ENCODE measurements at regions not wholly inside any gene's neighbourhood (a gene's known extent, or its start where the extent isn't known, plus 50 kb on each side); places are given as distances from the start of the nearest gene placed in this dataset.

- H3K9me3 ChIP-seq (ENCODE audit: low read length): no peaks in the 10 kb centered on the region
- H3K79me2 ChIP-seq (replicated peaks; ENCODE audit: insufficient read depth, low read length): no peaks in the 10 kb centered on the region
- no peak overlapping the region for H3K9ac ChIP-seq (ENCODE audit: low read length)
- no peaks in the 10 kb centered on the region for H4K20me1 ChIP-seq (ENCODE audit: insufficient read depth)
- H3K4me3 ChIP-seq (ENCODE audit: low read length): no peak overlapping the region
- no peaks in the 10 kb centered on the region for H3F3A ChIP-seq (ENCODE audit: insufficient read depth, low read length, poor library complexity, severe bottlenecking)
- no peaks in the 10 kb centered on the region for H3K36me3 ChIP-seq (ENCODE audit: insufficient read depth, low read length)
- no peaks in the 10 kb centered on the region for H3K27me3 ChIP-seq (ENCODE audit: insufficient read depth, low read depth, low read length)
- TF ChIP-seq, protein P1, sequence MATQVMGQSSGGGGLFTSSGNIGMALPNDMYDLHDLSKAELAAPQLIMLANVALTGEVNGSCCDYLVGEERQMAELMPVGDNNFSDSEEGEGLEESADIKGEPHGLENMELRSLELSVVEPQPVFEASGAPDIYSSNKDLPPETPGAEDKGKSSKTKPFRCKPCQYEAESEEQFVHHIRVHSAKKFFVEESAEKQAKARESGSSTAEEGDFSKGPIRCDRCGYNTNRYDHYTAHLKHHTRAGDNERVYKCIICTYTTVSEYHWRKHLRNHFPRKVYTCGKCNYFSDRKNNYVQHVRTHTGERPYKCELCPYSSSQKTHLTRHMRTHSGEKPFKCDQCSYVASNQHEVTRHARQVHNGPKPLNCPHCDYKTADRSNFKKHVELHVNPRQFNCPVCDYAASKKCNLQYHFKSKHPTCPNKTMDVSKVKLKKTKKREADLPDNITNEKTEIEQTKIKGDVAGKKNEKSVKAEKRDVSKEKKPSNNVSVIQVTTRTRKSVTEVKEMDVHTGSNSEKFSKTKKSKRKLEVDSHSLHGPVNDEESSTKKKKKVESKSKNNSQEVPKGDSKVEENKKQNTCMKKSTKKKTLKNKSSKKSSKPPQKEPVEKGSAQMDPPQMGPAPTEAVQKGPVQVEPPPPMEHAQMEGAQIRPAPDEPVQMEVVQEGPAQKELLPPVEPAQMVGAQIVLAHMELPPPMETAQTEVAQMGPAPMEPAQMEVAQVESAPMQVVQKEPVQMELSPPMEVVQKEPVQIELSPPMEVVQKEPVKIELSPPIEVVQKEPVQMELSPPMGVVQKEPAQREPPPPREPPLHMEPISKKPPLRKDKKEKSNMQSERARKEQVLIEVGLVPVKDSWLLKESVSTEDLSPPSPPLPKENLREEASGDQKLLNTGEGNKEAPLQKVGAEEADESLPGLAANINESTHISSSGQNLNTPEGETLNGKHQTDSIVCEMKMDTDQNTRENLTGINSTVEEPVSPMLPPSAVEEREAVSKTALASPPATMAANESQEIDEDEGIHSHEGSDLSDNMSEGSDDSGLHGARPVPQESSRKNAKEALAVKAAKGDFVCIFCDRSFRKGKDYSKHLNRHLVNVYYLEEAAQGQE (IDR thresholded peaks at IDR 0.05; ENCODE audit: borderline replicate concordance): no peak
- no peak for TF ChIP-seq EP300 (conservative IDR thresholded peaks at IDR 0.05; ENCODE audit: poor library complexity, severe bottlenecking)
- TF ChIP-seq, protein P2, sequence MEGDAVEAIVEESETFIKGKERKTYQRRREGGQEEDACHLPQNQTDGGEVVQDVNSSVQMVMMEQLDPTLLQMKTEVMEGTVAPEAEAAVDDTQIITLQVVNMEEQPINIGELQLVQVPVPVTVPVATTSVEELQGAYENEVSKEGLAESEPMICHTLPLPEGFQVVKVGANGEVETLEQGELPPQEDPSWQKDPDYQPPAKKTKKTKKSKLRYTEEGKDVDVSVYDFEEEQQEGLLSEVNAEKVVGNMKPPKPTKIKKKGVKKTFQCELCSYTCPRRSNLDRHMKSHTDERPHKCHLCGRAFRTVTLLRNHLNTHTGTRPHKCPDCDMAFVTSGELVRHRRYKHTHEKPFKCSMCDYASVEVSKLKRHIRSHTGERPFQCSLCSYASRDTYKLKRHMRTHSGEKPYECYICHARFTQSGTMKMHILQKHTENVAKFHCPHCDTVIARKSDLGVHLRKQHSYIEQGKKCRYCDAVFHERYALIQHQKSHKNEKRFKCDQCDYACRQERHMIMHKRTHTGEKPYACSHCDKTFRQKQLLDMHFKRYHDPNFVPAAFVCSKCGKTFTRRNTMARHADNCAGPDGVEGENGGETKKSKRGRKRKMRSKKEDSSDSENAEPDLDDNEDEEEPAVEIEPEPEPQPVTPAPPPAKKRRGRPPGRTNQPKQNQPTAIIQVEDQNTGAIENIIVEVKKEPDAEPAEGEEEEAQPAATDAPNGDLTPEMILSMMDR (IDR thresholded peaks at IDR 0.05; ENCODE audit: poor library complexity, severe bottlenecking): no peak
- TF ChIP-seq MXI1 (conservative IDR thresholded peaks at IDR 0.05; ENCODE audit: poor library complexity, severe bottlenecking): no peak
- TF ChIP-seq TAF1 (IDR thresholded peaks at IDR 0.05; ENCODE audit: low read depth): no peak
- TF ChIP-seq EZH2 (IDR thresholded peaks at IDR 0.05; ENCODE audit: borderline replicate concordance, insufficient read depth, low read length, poor library complexity, severe bottlenecking): no peak
- no peak for TF ChIP-seq SMC3 (conservative IDR thresholded peaks at IDR 0.05; ENCODE audit: poor library complexity)
- no peak for TF ChIP-seq POLR2AphosphoS5 (IDR thresholded peaks at IDR 0.05)
- no peak for TF ChIP-seq RAD21 (conservative IDR thresholded peaks at IDR 0.05)
- H2AFZ ChIP-seq (ENCODE audit: low read depth, low read length): no peak overlapping the region
- H3K27ac ChIP-seq (ENCODE audit: low read length): no peak overlapping the region
- H3K4me2 ChIP-seq (ENCODE audit: low read length): no peak overlapping the region
- H3K9me2 ChIP-seq (ENCODE audit: insufficient read depth, low read length): no peaks in the 10 kb centered on the region
These were observed 148.6 kb downstream of the SYF2 start for GRCh38 chr1:25083481-25084345.

DNA sequence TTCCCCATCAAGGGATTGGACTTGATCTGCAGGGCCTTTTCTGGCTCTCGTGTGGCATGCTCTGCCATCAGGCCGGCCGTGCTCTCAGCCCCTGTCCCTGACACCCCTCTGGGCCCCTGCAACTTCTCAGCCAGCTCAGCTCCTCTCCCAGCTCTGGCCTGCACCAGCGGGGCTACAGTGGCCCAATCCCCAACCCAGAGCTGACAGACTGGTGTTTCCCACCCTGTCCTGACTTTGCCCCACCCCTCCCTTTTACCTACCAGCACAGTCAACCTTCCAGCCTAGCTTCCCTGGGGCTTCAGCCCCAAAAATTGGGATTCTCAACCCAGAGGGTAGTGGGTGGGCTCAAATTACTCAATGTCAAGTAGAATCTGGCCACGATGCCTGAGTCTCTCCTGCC lies 149.3 kb downstream of the SYF2 start:
- Histone ChIP-seq H3K9me2 (ENCODE audit: insufficient read depth, low read length) (no peaks in the 10 kb centered on the region), H3K79me2 (replicated peaks; ENCODE audit: insufficient read depth, low read length) (no peaks in the 10 kb centered on the region), H3K4me3 (ENCODE audit: low read length) (no peak overlapping the region), H3K27ac (ENCODE audit: low read length) (no peak overlapping the region), H3K4me2 (ENCODE audit: low read length) (no peak overlapping the region), H3K9me3 (ENCODE audit: low read length) (no peaks in the 10 kb centered on the region), H4K20me1 (ENCODE audit: insufficient read depth) (no peaks in the 10 kb centered on the region), H2AFZ (ENCODE audit: low read depth, low read length) (no peak overlapping the region), H3F3A (ENCODE audit: insufficient read depth, low read length, poor library complexity, severe bottlenecking) (no peaks in the 10 kb centered on the region), H3K36me3 (ENCODE audit: insufficient read depth, low read length) (no peaks in the 10 kb centered on the region), H3K27me3 (ENCODE audit: insufficient read depth, low read depth, low read length) (no peaks in the 10 kb centered on the region), H3K9ac (ENCODE audit: low read length) (no peak overlapping the region)
- TF ChIP-seq RAD21 (conservative IDR thresholded peaks at IDR 0.05): no peak
- TF ChIP-seq EP300 (conservative IDR thresholded peaks at IDR 0.05; ENCODE audit: poor library complexity, severe bottlenecking): no peak
- TF ChIP-seq, protein P1 (IDR thresholded peaks at IDR 0.05; ENCODE audit: borderline replicate concordance): no peak
- TF ChIP-seq MXI1 (conservative IDR thresholded peaks at IDR 0.05; ENCODE audit: poor library complexity, severe bottlenecking): no peak
- no peak for TF ChIP-seq POLR2AphosphoS5 (IDR thresholded peaks at IDR 0.05)
- TF ChIP-seq SMC3 (conservative IDR thresholded peaks at IDR 0.05; ENCODE audit: poor library complexity): no peak
- no peak for TF ChIP-seq EZH2 (IDR thresholded peaks at IDR 0.05; ENCODE audit: borderline replicate concordance, insufficient read depth, low read length, poor library complexity, severe bottlenecking)
